NCI-H226 (cell line): ENCODE measurements at regions not wholly inside any gene's neighbourhood (a gene's known extent, or its start where the extent isn't known, plus 50 kb on each side); places are given as distances from the start of the nearest gene placed in this dataset.
"Not testable (repeated sequence)": the region's sequence is repeated elsewhere in the genome, so short reads cannot be mapped to it uniquely, and the experiment has no call there.

ENCODE experiments used
- DNase-seq: peaks from one replicate; pipeline ENCODE4 v3.0.0-alpha.2; 2015

- no peak for DNase-seq
Observed at GRCh38 chr5:54404568-54404967, 50.9 kb upstream of the HSPB3 start.

- DNase-seq = no peak
Observed at GRCh38 chr5:54403885-54404416, 51.5 kb upstream of the HSPB3 start.

- DNase-seq = no peak
Observed at GRCh38 chr5:54403121-54403520, 52.4 kb upstream of the HSPB3 start.

GRCh38 chr5:54401515-54401914, 54.0 kb upstream of the HSPB3 start:
- no peak for DNase-seq

- no peak for DNase-seq
Observed at GRCh38 chr5:54398191-54398590, 57.3 kb upstream of the HSPB3 start.

- no peak for DNase-seq
Observed at GRCh38 chr5:54397420-54397819, 58.1 kb upstream of the HSPB3 start.

- not testable (repeated sequence) for DNase-seq
Observed at GRCh38 chr5:54393007-54393406, 62.5 kb upstream of the HSPB3 start.

GRCh38 chr5:54390539-54391031, 64.9 kb upstream of the HSPB3 start:
- DNase-seq = no peak

GRCh38 chr5:54390015-54390414, 65.5 kb upstream of the HSPB3 start:
- peak; percentile 82 for DNase-seq

GRCh38 chr5:54389399-54389798, 66.1 kb upstream of the HSPB3 start:
- not testable (repeated sequence) for DNase-seq

GRCh38 chr5:54388811-54389210, 66.7 kb upstream of the HSPB3 start:
- DNase-seq = no peak

- no peak for DNase-seq
Observed at GRCh38 chr5:54388409-54388808, 67.1 kb upstream of the HSPB3 start.

- peak; percentile 55 for DNase-seq
Observed at GRCh38 chr5:54387659-54388232, 67.8 kb upstream of the HSPB3 start.

- no peak for DNase-seq
Observed at GRCh38 chr5:54387031-54387430, 68.5 kb upstream of the HSPB3 start.

GRCh38 chr5:54385994-54386393, 69.5 kb upstream of the HSPB3 start:
- DNase-seq = peak; percentile 72

- DNase-seq = no peak
Observed at GRCh38 chr5:54384356-54384933, 71.1 kb upstream of the HSPB3 start.

GRCh38 chr5:54383941-54384340, 71.6 kb upstream of the HSPB3 start:
- no peak for DNase-seq

GRCh38 chr5:54383225-54383901, 72.1 kb upstream of the HSPB3 start:
- DNase-seq = no peak

GRCh38 chr5:54381319-54381718, 70.9 kb upstream of the ARL15 start:
- DNase-seq = not testable (repeated sequence)

- DNase-seq = no peak
Observed at GRCh38 chr5:54379590-54379989, 69.2 kb upstream of the ARL15 start.

- no peak for DNase-seq
Observed at GRCh38 chr5:54378707-54379106, 68.3 kb upstream of the ARL15 start.

- DNase-seq = not testable (repeated sequence)
Observed at GRCh38 chr5:54377339-54377738, 67.0 kb upstream of the ARL15 start.

- DNase-seq = no peak
Observed at GRCh38 chr5:54370982-54371381, 60.6 kb upstream of the ARL15 start.

GRCh38 chr5:54367844-54368243, 57.5 kb upstream of the ARL15 start:
- no peak for DNase-seq
